HEK293 (cell line): ENCODE measurements at regions not wholly inside any gene's neighbourhood (a gene's known extent, or its start where the extent isn't known, plus 50 kb on each side); places are given as distances from the start of the nearest gene placed in this dataset.

Experiments used
- CTCF ChIA-PET: fragments of 350-600 bp; formaldehyde crosslinking; extraction: SDS; loops from one replicate; lab custom pipeline; 2021; ENCODE audit warnings: antibody characterized with exemption; lab: Yijun Ruan, JAX
- POLR2A ChIA-PET: fragments of 300-600 bp; formaldehyde crosslinking; extraction: SDS; loops from one replicate; lab custom pipeline; 2020; ENCODE audit warnings: antibody characterized with exemption, inconsistent platforms; lab: Yijun Ruan, JAX
- H3K27ac ChIP-seq: fragments of 200-500 bp; sonication (Bioruptor generic); 2 replicates; pipeline ENCODE4 v1.5.1; 2014; ENCODE audit warnings: low read depth, low read length, control low read depth, inconsistent platforms; ENCODE audit errors: extremely low read depth
- H3K36me3 ChIP-seq, 2 experiments: fragments of 200-500 bp in 1 of 2; sonication (Bioruptor generic) in 1 of 2; 1 replicate in 1 of 2; 2 replicates in 1 of 2; pipeline ENCODE4 v1.5.1; 2014 to 2017; ENCODE audit warnings: inconsistent platforms in 2 of 2, low read length in 2 of 2; ENCODE audit not compliant: control insufficient read depth in 2 of 2, insufficient read depth in 1 of 2
- H3K4me1 ChIP-seq: fragments of 200-500 bp; sonication (Bioruptor generic); 2 replicates; pipeline ENCODE4 v1.5.1; 2014; ENCODE audit warnings: mild to moderate bottlenecking, low read length, inconsistent platforms; ENCODE audit not compliant: control insufficient read depth, insufficient read depth
- H3K4me3 ChIP-seq: 2 replicates; pipeline ENCODE4 v1.5.1; 2011; ENCODE audit warnings: low read depth, mild to moderate bottlenecking, control low read depth, low read length, moderate library complexity
- H3K9me3 ChIP-seq: fragments of 200-500 bp; sonication (Bioruptor generic); 2 replicates; pipeline ENCODE4 v1.5.1; 2014; ENCODE audit warnings: low read depth, low read length, inconsistent platforms; ENCODE audit not compliant: control insufficient read depth, insufficient read depth
- BCL6B ChIP-seq: fragments of 450-650 bp; formaldehyde crosslinking; IDR thresholded peaks from 2 replicates; pipeline ENCODE4 v1.5.1; 2017; ENCODE audit warnings: missing biosample characterization, missing genetic modification characterization
- GFI1B ChIP-seq: fragments of 450-650 bp; formaldehyde crosslinking; IDR thresholded peaks from 2 replicates; pipeline ENCODE4 v1.5.1; 2016; ENCODE audit warnings: missing biosample characterization, missing genetic modification characterization
- HIC1 ChIP-seq: fragments of 450-650 bp; formaldehyde crosslinking; IDR thresholded peaks from 2 replicates; pipeline ENCODE4 v1.5.1; 2016; ENCODE audit warnings: missing biosample characterization, missing genetic modification characterization
- KLF16 ChIP-seq: fragments of 450-650 bp; formaldehyde crosslinking; IDR thresholded peaks from 2 replicates; pipeline ENCODE4 v1.5.1; 2017; ENCODE audit warnings: missing biosample characterization, missing genetic modification characterization
- MEIS1 ChIP-seq: sonication (generic); formaldehyde crosslinking; IDR thresholded peaks from 2 replicates; pipeline ENCODE4 v1.8.1; 2022; ENCODE audit warnings: missing genetic modification reagents, mild to moderate bottlenecking, borderline replicate concordance
- PRDM1 ChIP-seq: fragments of 450-650 bp; formaldehyde crosslinking; IDR thresholded peaks from 2 replicates; pipeline ENCODE4; 2016; ENCODE audit warnings: missing biosample characterization, missing genetic modification characterization
- SCRT2 ChIP-seq: fragments of 450-650 bp; formaldehyde crosslinking; IDR thresholded peaks from 2 replicates; pipeline ENCODE4 v1.5.1; 2016; ENCODE audit warnings: missing biosample characterization, missing genetic modification characterization
- ZBTB8A ChIP-seq: fragments of 450-650 bp; formaldehyde crosslinking; IDR thresholded peaks from 2 replicates; pipeline ENCODE4 v1.5.1; 2016; ENCODE audit warnings: missing biosample characterization, missing genetic modification characterization
- ZFP37 ChIP-seq: fragments of 450-650 bp; formaldehyde crosslinking; IDR thresholded peaks from 2 replicates; pipeline ENCODE4 v1.5.1; 2016; ENCODE audit warnings: missing biosample characterization, missing genetic modification characterization
- ZFP69B ChIP-seq: fragments of 450-650 bp; formaldehyde crosslinking; IDR thresholded peaks from 2 replicates; pipeline ENCODE4 v1.5.1; 2016; ENCODE audit warnings: missing biosample characterization, missing genetic modification characterization
- ZNF146 ChIP-seq: fragments of 450-650 bp; formaldehyde crosslinking; IDR thresholded peaks from 2 replicates; pipeline ENCODE4 v1.5.1; 2016; ENCODE audit warnings: missing biosample characterization, missing genetic modification characterization
- ZNF19 ChIP-seq: fragments of 450-650 bp; formaldehyde crosslinking; IDR thresholded peaks from 2 replicates; pipeline ENCODE4; 2016; ENCODE audit warnings: missing biosample characterization, missing genetic modification characterization, low read depth
- ZNF292 ChIP-seq: fragments of 450-650 bp; formaldehyde crosslinking; IDR thresholded peaks from 2 replicates; pipeline ENCODE4 v1.5.1; 2016; ENCODE audit warnings: low read depth, missing biosample characterization, missing genetic modification characterization, borderline replicate concordance
- ZNF335 ChIP-seq: fragments of 450-650 bp; formaldehyde crosslinking; conservative IDR thresholded peaks from 2 replicates; pipeline ENCODE4 v1.5.1; 2016; ENCODE audit warnings: missing biosample characterization, missing genetic modification characterization
- ZNF350 ChIP-seq: fragments of 450-650 bp; formaldehyde crosslinking; IDR thresholded peaks from 2 replicates; pipeline ENCODE4 v1.5.0; 2017; ENCODE audit warnings: missing biosample characterization, mild to moderate bottlenecking, missing genetic modification characterization
- ZNF404 ChIP-seq: fragments of 450-650 bp; formaldehyde crosslinking; IDR thresholded peaks from 2 replicates; pipeline ENCODE4 v1.5.1; 2017; ENCODE audit warnings: missing biosample characterization, missing genetic modification characterization
- ZNF416 ChIP-seq: fragments of 450-650 bp; formaldehyde crosslinking; IDR thresholded peaks from 2 replicates; pipeline ENCODE4 v1.5.1; 2016; ENCODE audit warnings: missing biosample characterization, missing genetic modification characterization
- ZNF433 ChIP-seq: fragments of 450-650 bp; formaldehyde crosslinking; IDR thresholded peaks from 2 replicates; pipeline ENCODE4 v1.5.1; 2016; ENCODE audit warnings: missing biosample characterization, missing genetic modification characterization, low read depth
- ZNF530 ChIP-seq: fragments of 450-650 bp; formaldehyde crosslinking; IDR thresholded peaks from 2 replicates; pipeline ENCODE4 v1.5.1; 2016; ENCODE audit warnings: low read depth, missing biosample characterization, missing genetic modification characterization
- ZNF544 ChIP-seq: fragments of 450-650 bp; formaldehyde crosslinking; IDR thresholded peaks from 2 replicates; pipeline ENCODE4 v1.5.0; 2017; ENCODE audit warnings: missing biosample characterization, missing genetic modification characterization
- ZNF555 ChIP-seq: fragments of 450-650 bp; formaldehyde crosslinking; conservative IDR thresholded peaks from 2 replicates; pipeline ENCODE4 v1.5.1; 2017; ENCODE audit warnings: missing biosample characterization, mild to moderate bottlenecking, missing genetic modification characterization, inconsistent platforms
- ZNF560 ChIP-seq: fragments of 450-650 bp; formaldehyde crosslinking; IDR thresholded peaks from 2 replicates; pipeline ENCODE4 v1.5.1; 2017; ENCODE audit warnings: missing biosample characterization, missing genetic modification characterization, borderline replicate concordance
- ZNF561 ChIP-seq: fragments of 450-650 bp; IDR thresholded peaks from 2 replicates; pipeline ENCODE4 v1.5.1; 2018; ENCODE audit warnings: missing biosample characterization, missing genetic modification characterization, borderline replicate concordance
- ZNF701 ChIP-seq: fragments of 450-650 bp; formaldehyde crosslinking; IDR thresholded peaks from 2 replicates; pipeline ENCODE4 v1.5.1; 2016; ENCODE audit warnings: missing biosample characterization, missing genetic modification characterization
- ZNF785 ChIP-seq: fragments of 450-650 bp; formaldehyde crosslinking; IDR thresholded peaks from 2 replicates; pipeline ENCODE4 v1.5.1; 2016; ENCODE audit warnings: missing biosample characterization, missing genetic modification characterization
- ZNF837 ChIP-seq: fragments of 450-650 bp; formaldehyde crosslinking; IDR thresholded peaks from 2 replicates; pipeline ENCODE4 v1.5.1; 2016; ENCODE audit warnings: missing biosample characterization, missing genetic modification characterization
- ZSCAN30 ChIP-seq: fragments of 450-650 bp; IDR thresholded peaks from 2 replicates; pipeline ENCODE4 v1.5.1; 2018; ENCODE audit warnings: missing biosample characterization, mild to moderate bottlenecking, missing genetic modification characterization, moderate library complexity
- TF ChIP-seq, protein P1 (sequence below): fragments of 450-650 bp; formaldehyde crosslinking; IDR thresholded peaks from 2 replicates; pipeline ENCODE4 v1.5.1; 2016; ENCODE audit warnings: missing biosample characterization, missing genetic modification characterization

DNA sequence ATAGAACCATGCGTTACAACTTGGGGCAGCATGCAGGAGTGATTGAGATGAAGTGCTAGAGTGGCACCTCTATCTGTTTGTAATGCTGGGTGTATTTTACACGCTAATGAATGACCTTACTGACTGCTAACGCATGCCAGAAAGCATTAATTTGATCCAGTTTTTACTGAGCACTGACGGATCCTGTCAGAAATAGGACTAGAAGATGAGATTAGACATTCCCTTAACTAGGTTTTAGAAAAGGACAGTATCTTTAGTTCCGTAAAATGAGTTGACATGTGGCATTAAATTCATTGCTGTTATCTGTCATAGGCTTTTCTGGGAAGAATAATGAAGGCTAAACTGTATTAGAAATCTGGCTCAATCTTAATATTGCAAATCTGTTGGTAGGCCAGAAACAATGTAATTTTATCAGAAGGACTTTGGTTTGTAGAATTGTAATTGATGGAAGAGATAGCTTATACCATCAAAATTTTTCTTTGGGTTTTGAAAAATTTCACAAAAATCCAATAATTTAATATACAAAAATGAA lies 140.4 kb upstream of the WDFY3 start:
- H3K4me1 ChIP-seq, result no peaks in the 10 kb centered on the region
- ChIA-PET CTCF (no interaction called here), POLR2A (no interaction called here)
- no peak overlapping the region for H3K4me3 ChIP-seq
- TF ChIP-seq ZNF544, result no peak
- TF ChIP-seq ZFP69B (tag by site-specific recombination), result no peak
- no peak for TF ChIP-seq ZBTB8A (tag by site-specific recombination)
- no peak for TF ChIP-seq ZNF146
- TF ChIP-seq SCRT2 (tag by site-specific recombination), result no peak
- H3K36me3 ChIP-seq, result no peaks in the 10 kb centered on the region
- no peak overlapping the region for H3K27ac ChIP-seq
- H3K9me3 ChIP-seq, result no peaks in the 10 kb centered on the region

GRCh38 chr4:85107553-85107952 lies 141.1 kb upstream of the WDFY3 start:
- Histone ChIP-seq H3K27ac (no peak overlapping the region), H3K36me3 (no peaks in the 10 kb centered on the region), H3K9me3 (no peaks in the 10 kb centered on the region), H3K4me1 (no peaks in the 10 kb centered on the region), H3K4me3 (no peak overlapping the region)
- ChIA-PET CTCF (no interaction called here), POLR2A (no interaction called here)
- TF ChIP-seq ZNF433 (tag by site-specific recombination) (no peak), ZNF416 (tag by site-specific recombination) (no peak), ZNF19 (tag by site-specific recombination) (no peak), ZNF701 (tag by site-specific recombination) (no peak), ZFP37 (tag by site-specific recombination) (no peak), ZNF561 (no peak)

- POLR2A ChIA-PET, result no interaction called here
- no peaks in the 10 kb centered on the region for H3K36me3 ChIP-seq
- H3K9me3 ChIP-seq, result no peaks in the 10 kb centered on the region
- H3K4me3 ChIP-seq, result no peak overlapping the region
- H3K27ac ChIP-seq, result no peak overlapping the region
- CTCF ChIA-PET, result interaction anchor here (0.7 to 1.0 kb wide), 2 partner anchors 29 to 255 kb away, joined by 3 to 4 read pairs; no protein-coding TSS in a partner anchor
- TF ChIP-seq ZFP37 (tag by site-specific recombination) (no peak), ZNF350 (tag by site-specific recombination) (no peak), MEIS1 (CRISPR knock-in tag) (no peak), ZNF292 (tag by site-specific recombination) (no peak), ZNF404 (tag by site-specific recombination) (no peak), ZSCAN30 (tag by site-specific recombination) (no peak), ZNF555 (no peak), HIC1 (tag by site-specific recombination) (no peak), BCL6B (tag by site-specific recombination) (no peak), ZNF530 (tag by site-specific recombination) (no peak), SCRT2 (tag by site-specific recombination) (no peak), ZNF785 (tag by site-specific recombination) (no peak), ZNF837 (tag by site-specific recombination) (no peak), ZNF544 (no peak), PRDM1 (tag by site-specific recombination) (no peak), ZNF335 (tag by site-specific recombination) (no peak), ZNF560 (no peak), GFI1B (tag by site-specific recombination) (no peak), KLF16 (no peak)
- TF ChIP-seq, protein P1, sequence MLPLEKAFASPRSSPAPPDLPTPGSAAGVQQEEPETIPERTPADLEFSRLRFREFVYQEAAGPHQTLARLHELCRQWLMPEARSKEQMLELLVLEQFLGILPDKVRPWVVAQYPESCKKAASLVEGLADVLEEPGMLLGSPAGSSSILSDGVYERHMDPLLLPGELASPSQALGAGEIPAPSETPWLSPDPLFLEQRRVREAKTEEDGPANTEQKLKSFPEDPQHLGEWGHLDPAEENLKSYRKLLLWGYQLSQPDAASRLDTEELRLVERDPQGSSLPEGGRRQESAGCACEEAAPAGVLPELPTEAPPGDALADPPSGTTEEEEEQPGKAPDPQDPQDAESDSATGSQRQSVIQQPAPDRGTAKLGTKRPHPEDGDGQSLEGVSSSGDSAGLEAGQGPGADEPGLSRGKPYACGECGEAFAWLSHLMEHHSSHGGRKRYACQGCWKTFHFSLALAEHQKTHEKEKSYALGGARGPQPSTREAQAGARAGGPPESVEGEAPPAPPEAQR (tag by site-specific recombination), result no peak
- TF ChIP-seq, all 188 proteins: peak for 0
- H3K4me1 ChIP-seq, result no peaks in the 10 kb centered on the region
These were observed 147.2 kb upstream of the WDFY3 start for GRCh38 chr4:85113706-85114105.
